GM23338 (cell line): ENCODE measurements at regions not wholly inside any gene's neighbourhood (a gene's known extent, or its start where the extent isn't known, plus 50 kb on each side); places are given as distances from the start of the nearest gene placed in this dataset.

Experiments
- ATAC-seq: fragments of 200-7000 bp; cut with Tn5 transposase; 3 replicates; pipeline ENCODE4 v1.9.1; 2020
- DNase-seq: peaks from one replicate; pipeline ENCODE4 v3.0.0-alpha.2; 2015; ENCODE audit warnings: low spot score
- H2AFZ ChIP-seq: fragments of 200-600 bp; sonication (generic); 2 replicates; pipeline ENCODE4 v1.8.0; 2016; ENCODE audit warnings: antibody characterized with exemption, mild to moderate bottlenecking, moderate library complexity
- H3F3A ChIP-seq: fragments of 200-600 bp; sonication (generic); replicated peaks from 2 replicates; pipeline ENCODE4 v1.8.0; 2017; ENCODE audit warnings: antibody characterized with exemption, mixed run types, low read depth
- H3K27ac ChIP-seq: fragments of 200-600 bp; sonication (generic); 2 replicates; pipeline ENCODE4 v1.6.1; 2016; ENCODE audit warnings: low read depth
- H3K27me3 ChIP-seq: fragments of 200-600 bp; sonication (generic); 2 replicates; pipeline ENCODE4 v1.8.0; 2016; ENCODE audit warnings: mild to moderate bottlenecking, mixed run types, moderate library complexity; ENCODE audit not compliant: insufficient read depth
- H3K36me3 ChIP-seq: fragments of 200-600 bp; sonication (generic); 2 replicates; pipeline ENCODE4 v1.8.0; 2016; ENCODE audit warnings: mild to moderate bottlenecking; ENCODE audit not compliant: insufficient read depth
- H3K4me1 ChIP-seq: fragments of 200-600 bp; sonication (generic); 2 replicates; pipeline ENCODE4 v1.8.0; 2016; ENCODE audit warnings: mild to moderate bottlenecking, moderate library complexity; ENCODE audit not compliant: insufficient read depth
- H3K4me2 ChIP-seq: fragments of 200-600 bp; sonication (generic); 2 replicates; pipeline ENCODE4 v1.7.1; 2017; ENCODE audit warnings: mixed run types
- H3K4me3 ChIP-seq: fragments of 200-600 bp; sonication (generic); 2 replicates; pipeline ENCODE4 v1.6.1; 2016; ENCODE audit warnings: mixed run types
- H3K79me2 ChIP-seq: fragments of 200-600 bp; sonication (generic); replicated peaks from 2 replicates; pipeline ENCODE4 v1.8.0; 2017; ENCODE audit warnings: mild to moderate bottlenecking; ENCODE audit not compliant: insufficient read depth
- H3K9me2 ChIP-seq: fragments of 200-600 bp; sonication (generic); 2 replicates; pipeline ENCODE4 v1.8.0; 2017; ENCODE audit not compliant: insufficient read depth
- H4K20me1 ChIP-seq: fragments of 200-600 bp; sonication (generic); replicated peaks from 2 replicates; pipeline ENCODE4 v1.8.0; 2017; ENCODE audit warnings: mild to moderate bottlenecking; ENCODE audit not compliant: insufficient read depth
- H3K27ac Mint-ChIP-seq: 2 replicates; pipeline ENCODE4 v1.8.0; 2020; ENCODE audit warnings: inconsistent platforms, mild to moderate bottlenecking, moderate library complexity, mixed read lengths
- H3K27me3 Mint-ChIP-seq: 3 replicates; pipeline ENCODE4 v1.8.0; 2022; ENCODE audit warnings: low read depth, mild to moderate bottlenecking, moderate library complexity, mixed read lengths, inconsistent platforms; ENCODE audit not compliant: insufficient read depth, poor library complexity
- H3K36me3 Mint-ChIP-seq: 3 replicates; pipeline ENCODE4 v1.8.0; 2021; ENCODE audit warnings: low read depth, mild to moderate bottlenecking, inconsistent platforms, moderate library complexity, mixed read lengths
- H3K4me1 Mint-ChIP-seq: 3 replicates; pipeline ENCODE4 v1.8.0; 2020; ENCODE audit warnings: mild to moderate bottlenecking, inconsistent platforms, mixed read lengths
- H3K4me3 Mint-ChIP-seq: 3 replicates; pipeline ENCODE4 v1.8.0; 2021; ENCODE audit warnings: moderate library complexity, mild to moderate bottlenecking, inconsistent platforms, mixed read lengths
- H3K9me3 Mint-ChIP-seq: 3 replicates; pipeline ENCODE4 v1.8.0; 2020; ENCODE audit warnings: moderate library complexity, mild to moderate bottlenecking, inconsistent platforms, mixed read lengths
- CREB1 ChIP-seq: fragments of 250-450 bp; sonication (Bioruptor Pico); IDR thresholded peaks from 2 replicates; pipeline ENCODE4 v1.5.0; 2020; ENCODE audit warnings: low read depth, mild to moderate bottlenecking, moderate library complexity
- ETS1 ChIP-seq: IDR thresholded peaks from 2 replicates; pipeline ENCODE4 v1.6.1; 2016; ENCODE audit warnings: antibody characterized with exemption
- EZH2 ChIP-seq: fragments of 200-600 bp; sonication (generic); IDR thresholded peaks from one replicate; pipeline ENCODE4 v1.8.0; 2017; ENCODE audit warnings: antibody characterized with exemption, mild to moderate bottlenecking, low read depth; ENCODE audit not compliant: unreplicated experiment
- EZH2phosphoT487 ChIP-seq: fragments of 200-600 bp; sonication (generic); IDR thresholded peaks from one replicate; pipeline ENCODE4 v1.8.1; 2018; ENCODE audit warnings: antibody characterized with exemption; ENCODE audit not compliant: unreplicated experiment
- JUNB ChIP-seq: IDR thresholded peaks from one replicate; pipeline ENCODE4 v1.6.1; 2016; ENCODE audit warnings: antibody characterized with exemption; ENCODE audit not compliant: unreplicated experiment
- NANOG ChIP-seq: IDR thresholded peaks from 2 replicates; pipeline ENCODE4 v1.6.1; 2016; ENCODE audit warnings: antibody characterized with exemption, borderline replicate concordance
- POLR2AphosphoS5 ChIP-seq: IDR thresholded peaks from 2 replicates; pipeline ENCODE4 v1.6.1; 2016; ENCODE audit warnings: antibody characterized with exemption, low read depth
- STAT1 ChIP-seq: IDR thresholded peaks from one replicate; pipeline ENCODE4 v1.6.1; 2016; ENCODE audit warnings: antibody characterized with exemption; ENCODE audit not compliant: unreplicated experiment
- ZNF114 ChIP-seq: fragments of 250-450 bp; sonication (Bioruptor Pico); IDR thresholded peaks from 2 replicates; pipeline ENCODE4 v1.5.0; 2020; ENCODE audit warnings: mild to moderate bottlenecking, moderate library complexity
- ZNF331 ChIP-seq: fragments of 250-450 bp; sonication (Bioruptor Pico); IDR thresholded peaks from 2 replicates; pipeline ENCODE4 v1.5.0; 2020; ENCODE audit warnings: low read depth, mild to moderate bottlenecking, moderate library complexity
- TF ChIP-seq, protein P1 (sequence below), 2 experiments: fragments of 200-600 bp in 1 of 2; sonication (generic) in 1 of 2; conservative IDR thresholded peaks; 2 replicates each; pipeline versions ENCODE4 v1.5.1 to v1.6.1; 2016 to 2017; ENCODE audit warnings: antibody characterized with exemption in 2 of 2, low read depth in 2 of 2, mild to moderate bottlenecking in 2 of 2, moderate library complexity in 1 of 2

GRCh38 chr10:11397077-11397965 lies 214.1 kb downstream of the USP6NL start:
- Mint-ChIP-seq H3K27ac (no peak overlapping the region), H3K36me3 (no peaks in the 10 kb centered on the region), H3K9me3 (peaks cover 6% of the 10 kb centered on the region; the same call in 2 of the 3 replicates), H3K4me1 (peaks cover 7% of the 10 kb centered on the region; the same call in 2 of the 3 replicates), H3K27me3 (peaks cover 10% of the 10 kb centered on the region), H3K4me3 (no peak overlapping the region)
- ATAC-seq: no peak
- Histone ChIP-seq H3K79me2 (no peaks in the 10 kb centered on the region), H3K36me3 (no peaks in the 10 kb centered on the region), H3K4me2 (no peak overlapping the region), H3K4me3 (no peak overlapping the region), H3K27ac (no peak overlapping the region), H3F3A (no peaks in the 10 kb centered on the region), H3K27me3 (no peaks in the 10 kb centered on the region), H2AFZ (no peak overlapping the region), H3K4me1 (no peaks in the 10 kb centered on the region), H4K20me1 (no peaks in the 10 kb centered on the region), H3K9me2 (no peaks in the 10 kb centered on the region; the same call in 1 of the 2 replicates)
- no peak for DNase-seq
- TF ChIP-seq ZNF114 (CRISPR knock-in tag) (no peak), EZH2phosphoT487 (no peak), EZH2 (no peak), POLR2AphosphoS5 (no peak), CREB1 (CRISPR knock-in tag) (no peak), ETS1 (no peak), JUNB (no peak), STAT1 (no peak), NANOG (no peak)
- TF ChIP-seq, protein P1, sequence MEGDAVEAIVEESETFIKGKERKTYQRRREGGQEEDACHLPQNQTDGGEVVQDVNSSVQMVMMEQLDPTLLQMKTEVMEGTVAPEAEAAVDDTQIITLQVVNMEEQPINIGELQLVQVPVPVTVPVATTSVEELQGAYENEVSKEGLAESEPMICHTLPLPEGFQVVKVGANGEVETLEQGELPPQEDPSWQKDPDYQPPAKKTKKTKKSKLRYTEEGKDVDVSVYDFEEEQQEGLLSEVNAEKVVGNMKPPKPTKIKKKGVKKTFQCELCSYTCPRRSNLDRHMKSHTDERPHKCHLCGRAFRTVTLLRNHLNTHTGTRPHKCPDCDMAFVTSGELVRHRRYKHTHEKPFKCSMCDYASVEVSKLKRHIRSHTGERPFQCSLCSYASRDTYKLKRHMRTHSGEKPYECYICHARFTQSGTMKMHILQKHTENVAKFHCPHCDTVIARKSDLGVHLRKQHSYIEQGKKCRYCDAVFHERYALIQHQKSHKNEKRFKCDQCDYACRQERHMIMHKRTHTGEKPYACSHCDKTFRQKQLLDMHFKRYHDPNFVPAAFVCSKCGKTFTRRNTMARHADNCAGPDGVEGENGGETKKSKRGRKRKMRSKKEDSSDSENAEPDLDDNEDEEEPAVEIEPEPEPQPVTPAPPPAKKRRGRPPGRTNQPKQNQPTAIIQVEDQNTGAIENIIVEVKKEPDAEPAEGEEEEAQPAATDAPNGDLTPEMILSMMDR (conservative IDR thresholded peaks at IDR 0.05; ENCODE audit: low read depth in 2 of 2): no peak

GRCh38 chr10:11396311-11396955 lies 215.0 kb downstream of the USP6NL start:
- Histone ChIP-seq H3K27ac (no peak overlapping the region), H3K79me2 (no peaks in the 10 kb centered on the region), H3K4me1 (no peaks in the 10 kb centered on the region), H3K27me3 (no peaks in the 10 kb centered on the region), H2AFZ (no peak overlapping the region), H3K36me3 (no peaks in the 10 kb centered on the region), H3K4me3 (no peak overlapping the region), H4K20me1 (no peaks in the 10 kb centered on the region), H3K9me2 (peaks cover 6% of the 10 kb centered on the region; the same call in 1 of the 2 replicates), H3K4me2 (no peak overlapping the region), H3F3A (no peaks in the 10 kb centered on the region)
- no peak overlapping the region for H3K27ac Mint-ChIP-seq
- no peak for ATAC-seq
- no peak overlapping the region for H3K4me3 Mint-ChIP-seq
- DNase-seq: no peak
- H3K4me1 Mint-ChIP-seq: peaks cover 3% of the 10 kb centered on the region; the same call in 1 of the 3 replicates
- peaks cover 3% of the 10 kb centered on the region; the same call in 1 of the 3 replicates for H3K9me3 Mint-ChIP-seq
- H3K27me3 Mint-ChIP-seq: peaks cover 4% of the 10 kb centered on the region
- no peaks in the 10 kb centered on the region for H3K36me3 Mint-ChIP-seq
- no peak for TF ChIP-seq ZNF331
- TF ChIP-seq, protein P1 (conservative IDR thresholded peaks at IDR 0.05; ENCODE audit: low read depth in 2 of 2): no peak
- no peak for TF ChIP-seq POLR2AphosphoS5
- no peak for TF ChIP-seq JUNB
